Cardiac muscle cell (in vitro differentiated cells and primary cell): ENCODE measurements at regions not wholly inside any gene's neighbourhood (a gene's known extent, or its start where the extent isn't known, plus 50 kb on each side); places are given as distances from the start of the nearest gene placed in this dataset.
A peak's percentile ranks its signal among the peaks of the same experiment; 100 is the strongest.

ENCODE experiments used
- DNase-seq, 2 donors: peaks; one replicate each; pipeline versions ENCODE4 v3.0.0 to v3.0.0-alpha.2; 2010 to 2017; ENCODE audit warnings: low read depth in 1 of 2, low spot score in 1 of 2
- H3K27ac ChIP-seq: fragments of 200-600 bp; sonication (generic); 2 replicates; pipeline ENCODE4 v1.5.1; 2016
- H3K27me3 ChIP-seq: fragments of 200-600 bp; sonication (generic); 2 replicates; pipeline ENCODE4 v1.6.0; 2016; ENCODE audit warnings: control low read depth
- H3K36me3 ChIP-seq: fragments of 200-600 bp; sonication (generic); 2 replicates; pipeline ENCODE4 v1.5.1; 2016; ENCODE audit warnings: control low read depth
- H3K4me1 ChIP-seq: fragments of 200-600 bp; sonication (generic); 2 replicates; pipeline ENCODE4 v1.8.1; 2017; ENCODE audit warnings: low read depth, mild to moderate bottlenecking, mixed run types
- H3K4me3 ChIP-seq: fragments of 200-600 bp; sonication (generic); 2 replicates; pipeline ENCODE4 v1.5.1; 2016; ENCODE audit warnings: mild to moderate bottlenecking
- H3K9me3 ChIP-seq: fragments of 200-600 bp; sonication (generic); 2 replicates; pipeline ENCODE4 v1.5.1; 2017; ENCODE audit warnings: low read depth, mild to moderate bottlenecking, control low read depth
- CTCF ChIP-seq: IDR thresholded peaks from 2 replicates; pipeline ENCODE4 v1.5.1; 2012; ENCODE audit warnings: low read depth, mild to moderate bottlenecking, low read length

GRCh38 chr21:19810779-19811178 is 1187.4 kb upstream of the NCAM2 start:
- H3K9me3 ChIP-seq: no peaks in the 10 kb centered on the region
- H3K4me1 ChIP-seq: no peaks in the 10 kb centered on the region
- peak in 1 of 2 donors; percentile 1 for DNase-seq
- H3K27ac ChIP-seq: no peak overlapping the region
- H3K4me3 ChIP-seq: no peak overlapping the region
- no peaks in the 10 kb centered on the region for H3K27me3 ChIP-seq
- H3K36me3 ChIP-seq: no peaks in the 10 kb centered on the region
- TF ChIP-seq CTCF: no peak

GRCh38 chr21:19830446-19830845 is 1167.8 kb upstream of the NCAM2 start:
- H3K4me3 ChIP-seq: no peak overlapping the region
- H3K4me1 ChIP-seq: no peaks in the 10 kb centered on the region
- DNase-seq: no peak
- no peaks in the 10 kb centered on the region for H3K9me3 ChIP-seq
- H3K27ac ChIP-seq: no peak overlapping the region
- no peaks in the 10 kb centered on the region for H3K36me3 ChIP-seq
- H3K27me3 ChIP-seq: no peaks in the 10 kb centered on the region
- no peak for TF ChIP-seq CTCF

GRCh38 chr21:19832551-19832950 is 1165.7 kb upstream of the NCAM2 start:
- Histone ChIP-seq H3K27me3 (no peaks in the 10 kb centered on the region), H3K4me1 (no peaks in the 10 kb centered on the region), H3K4me3 (no peak overlapping the region), H3K36me3 (no peaks in the 10 kb centered on the region), H3K9me3 (no peaks in the 10 kb centered on the region), H3K27ac (no peak overlapping the region)
- no peak for DNase-seq
- no peak for TF ChIP-seq CTCF

- no peaks in the 10 kb centered on the region for H3K4me1 ChIP-seq
- H3K9me3 ChIP-seq: no peaks in the 10 kb centered on the region
- H3K36me3 ChIP-seq: no peaks in the 10 kb centered on the region
- no peak overlapping the region for H3K27ac ChIP-seq
- H3K27me3 ChIP-seq: no peaks in the 10 kb centered on the region
- H3K4me3 ChIP-seq: no peak overlapping the region
- TF ChIP-seq CTCF: no peak
- no peak for DNase-seq
These were observed 1165.1 kb upstream of the NCAM2 start for GRCh38 chr21:19833082-19833481.

GRCh38 chr21:19842601-19843000 is 1155.6 kb upstream of the NCAM2 start:
- Histone ChIP-seq H3K4me3 (no peak overlapping the region), H3K27me3 (no peaks in the 10 kb centered on the region), H3K36me3 (no peaks in the 10 kb centered on the region), H3K4me1 (no peaks in the 10 kb centered on the region), H3K9me3 (no peaks in the 10 kb centered on the region), H3K27ac (no peak overlapping the region)
- no peak for TF ChIP-seq CTCF
- DNase-seq: no peak

GRCh38 chr21:19844334-19844733 is 1153.9 kb upstream of the NCAM2 start:
- TF ChIP-seq CTCF: no peak
- H3K4me1 ChIP-seq: no peaks in the 10 kb centered on the region
- no peaks in the 10 kb centered on the region for H3K9me3 ChIP-seq
- no peak for DNase-seq
- H3K36me3 ChIP-seq: no peaks in the 10 kb centered on the region
- H3K27me3 ChIP-seq: no peaks in the 10 kb centered on the region
- H3K4me3 ChIP-seq: no peak overlapping the region
- no peak overlapping the region for H3K27ac ChIP-seq
